A673 (cell line): ENCODE measurements at regions not wholly inside any gene's neighbourhood (a gene's known extent, or its start where the extent isn't known, plus 50 kb on each side); places are given as distances from the start of the nearest gene placed in this dataset.

Experiments used
- CTCF ChIP-seq: fragments of 300-800, 200-600 bp; sonication (generic); conservative IDR thresholded peaks from 2 replicates; pipeline ENCODE4 v1.5.1; 2017; ENCODE audit warnings: low read depth, mild to moderate bottlenecking, antibody characterized with exemption, low read length, moderate library complexity, mixed read lengths
- EZH2 ChIP-seq: fragments of 200-600 bp; sonication (generic); IDR thresholded peaks from 2 replicates; pipeline ENCODE4 v1.6.1; 2017; ENCODE audit warnings: borderline replicate concordance, low read depth, mild to moderate bottlenecking, mixed read lengths, antibody characterized with exemption, low read length; ENCODE audit not compliant: poor library complexity, severe bottlenecking

- TF ChIP-seq EZH2, result no peak
- no peak for TF ChIP-seq CTCF
Observed at GRCh38 chr2:131417886-131418285, 53.9 kb upstream of the RAB6D start.
